Hepatic stellate cell (primary cell): ENCODE measurements at regions not wholly inside any gene's neighbourhood (a gene's known extent, or its start where the extent isn't known, plus 50 kb on each side); places are given as distances from the start of the nearest gene placed in this dataset.
"Not testable (repeated sequence)": the region's sequence is repeated elsewhere in the genome, so short reads cannot be mapped to it uniquely, and the experiment has no call there.

Experiments
- DNase-seq: peaks from one replicate; pipeline ENCODE4 v3.0.0; 2011; ENCODE audit warnings: low spot score

GRCh38 chr6:134424798-134425170 lies 106.9 kb upstream of the SGK1 start:
- DNase-seq: no peak

GRCh38 chr6:134424165-134424797 lies 106.4 kb upstream of the SGK1 start:
- no peak for DNase-seq

- DNase-seq: peak; percentile 67
Observed at GRCh38 chr6:134422426-134423231, 104.7 kb upstream of the SGK1 start.

GRCh38 chr6:134421501-134421900 lies 103.6 kb upstream of the SGK1 start:
- DNase-seq: no peak

- peak; percentile 50 for DNase-seq
Observed at GRCh38 chr6:134420614-134421181, 102.8 kb upstream of the SGK1 start.

GRCh38 chr6:134419716-134420115 lies 101.8 kb upstream of the SGK1 start:
- DNase-seq: no peak

GRCh38 chr6:134416418-134417154 lies 98.7 kb upstream of the SGK1 start:
- DNase-seq: no peak

- no peak for DNase-seq
Observed at GRCh38 chr6:134415656-134416055, 97.7 kb upstream of the SGK1 start.

GRCh38 chr6:134415194-134415593 lies 97.3 kb upstream of the SGK1 start:
- DNase-seq: no peak

GRCh38 chr6:134414793-134415192 lies 96.9 kb upstream of the SGK1 start:
- DNase-seq: no peak

GRCh38 chr6:134413241-134413643 lies 95.3 kb upstream of the SGK1 start:
- no peak for DNase-seq

- DNase-seq: no peak
Observed at GRCh38 chr6:134410541-134410940, 92.6 kb upstream of the SGK1 start.

GRCh38 chr6:134407791-134408190 lies 89.9 kb upstream of the SGK1 start:
- DNase-seq: no peak

- no peak for DNase-seq
Observed at GRCh38 chr6:134406311-134406710, 88.4 kb upstream of the SGK1 start.

GRCh38 chr6:134405386-134406087 lies 87.6 kb upstream of the SGK1 start:
- DNase-seq: no peak

- DNase-seq: not testable (repeated sequence)
Observed at GRCh38 chr6:134403312-134403711, 85.4 kb upstream of the SGK1 start.

- DNase-seq: no peak
Observed at GRCh38 chr6:134402372-134402984, 84.6 kb upstream of the SGK1 start.

- no peak for DNase-seq
Observed at GRCh38 chr6:134400941-134401340, 83.0 kb upstream of the SGK1 start.

- no peak for DNase-seq
Observed at GRCh38 chr6:134398453-134398852, 80.5 kb upstream of the SGK1 start.

GRCh38 chr6:134397676-134398075 lies 79.8 kb upstream of the SGK1 start:
- DNase-seq: no peak

- DNase-seq: no peak
Observed at GRCh38 chr6:134394905-134395304, 77.0 kb upstream of the SGK1 start.

GRCh38 chr6:134394208-134394607 lies 76.3 kb upstream of the SGK1 start:
- DNase-seq: no peak
